IMR-90 (cell line): ENCODE measurements at regions not wholly inside any gene's neighbourhood (a gene's known extent, or its start where the extent isn't known, plus 50 kb on each side); places are given as distances from the start of the nearest gene placed in this dataset.

Experiments
- CTCF ChIP-seq: conservative IDR thresholded peaks from 2 replicates; pipeline ENCODE4 v1.5.1; 2012; ENCODE audit warnings: mild to moderate bottlenecking, low read depth, low read length, improper control_type of control experiment
- ELK1 ChIP-seq: fragments of 150-350 bp; IDR thresholded peaks from 2 replicates; pipeline ENCODE4 v1.6.1; 2016; ENCODE audit warnings: low read depth, mild to moderate bottlenecking, low read length, moderate library complexity, borderline replicate concordance
- FOS ChIP-seq: fragments of 150-350 bp; IDR thresholded peaks from 2 replicates; pipeline ENCODE4 v1.6.1; 2016; ENCODE audit warnings: low read depth, low read length
- MAFK ChIP-seq: IDR thresholded peaks from 2 replicates; pipeline ENCODE4 v1.6.1; 2012; ENCODE audit warnings: low read depth, low read length, improper control_type of control experiment
- NFE2L2 ChIP-seq: fragments of 150-350 bp; IDR thresholded peaks from 2 replicates; pipeline ENCODE4 v1.6.1; 2016; ENCODE audit warnings: low read depth, mild to moderate bottlenecking, low read length
- POLR2A ChIP-seq: IDR thresholded peaks from 2 replicates; pipeline ENCODE4 v1.6.1; 2012; ENCODE audit warnings: mild to moderate bottlenecking, low read depth, low read length
- RAD21 ChIP-seq: IDR thresholded peaks from 2 replicates; pipeline ENCODE4 v1.6.1; 2012; ENCODE audit warnings: low read length, improper control_type of control experiment
- RCOR1 ChIP-seq: IDR thresholded peaks from 2 replicates; pipeline ENCODE4 v1.6.1; 2012; ENCODE audit warnings: mild to moderate bottlenecking, low read length, improper control_type of control experiment; ENCODE audit not compliant: insufficient replicate concordance
- USF2 ChIP-seq: fragments of 150-350 bp; IDR thresholded peaks from 2 replicates; pipeline ENCODE4 v1.6.1; 2017; ENCODE audit warnings: mild to moderate bottlenecking, antibody characterized with exemption, low read length, low read depth

GRCh38 chr13:79160818-79161217 lies 245.2 kb downstream of the RBM26 start:
- TF ChIP-seq CTCF (no peak), POLR2A (no peak), USF2 (no peak), FOS (no peak), NFE2L2 (no peak), ELK1 (no peak), RCOR1 (no peak), RAD21 (no peak), MAFK (peak; percentile 80)
